NCI-H1092 (cell line): ENCODE measurements at regions not wholly inside any gene's neighbourhood (a gene's known extent, or its start where the extent isn't known, plus 50 kb on each side); places are given as distances from the start of the nearest gene placed in this dataset.
"Not testable (repeated sequence)": the region's sequence is repeated elsewhere in the genome, so short reads cannot be mapped to it uniquely, and the experiment has no call there.

Experiments
- DNase-seq: peaks from one replicate; lab custom pipeline; 2025; lab: John Stamatoyannopoulos, UW

DNA sequence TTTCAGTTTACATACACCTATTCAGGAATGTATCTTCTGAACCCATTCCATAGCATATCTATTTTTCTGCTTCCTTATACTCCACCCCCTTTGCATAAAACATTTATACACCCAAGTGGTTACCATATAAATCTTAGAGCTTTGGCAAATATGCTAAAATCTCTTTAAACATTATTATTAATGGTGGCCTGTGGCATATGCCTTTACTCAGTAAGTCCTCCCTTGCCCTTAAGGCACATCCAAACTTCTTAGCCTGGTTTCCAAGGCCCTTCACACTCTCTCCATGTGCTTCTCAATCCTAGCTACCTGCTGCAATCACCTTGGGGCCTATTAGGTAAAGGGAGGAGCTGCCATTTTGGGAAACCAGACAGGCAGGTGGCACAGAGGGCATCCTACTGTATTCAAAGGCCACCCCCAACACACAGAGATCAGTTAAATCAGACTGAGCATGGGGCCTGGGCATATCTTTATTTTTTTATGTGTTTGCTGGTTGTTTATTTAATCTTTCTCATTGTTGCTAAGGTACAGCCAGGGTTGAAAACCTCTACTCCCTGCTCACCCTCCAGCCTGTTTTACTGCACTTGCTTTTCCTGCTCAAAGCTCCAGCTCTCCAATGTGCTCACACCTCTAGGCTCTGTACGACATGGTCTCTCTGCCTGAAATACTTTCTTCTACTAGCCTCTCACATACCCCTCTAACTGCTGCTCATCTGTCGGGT lies 242.8 kb upstream of the HNRNPA3 start:
- no peak for DNase-seq

DNA sequence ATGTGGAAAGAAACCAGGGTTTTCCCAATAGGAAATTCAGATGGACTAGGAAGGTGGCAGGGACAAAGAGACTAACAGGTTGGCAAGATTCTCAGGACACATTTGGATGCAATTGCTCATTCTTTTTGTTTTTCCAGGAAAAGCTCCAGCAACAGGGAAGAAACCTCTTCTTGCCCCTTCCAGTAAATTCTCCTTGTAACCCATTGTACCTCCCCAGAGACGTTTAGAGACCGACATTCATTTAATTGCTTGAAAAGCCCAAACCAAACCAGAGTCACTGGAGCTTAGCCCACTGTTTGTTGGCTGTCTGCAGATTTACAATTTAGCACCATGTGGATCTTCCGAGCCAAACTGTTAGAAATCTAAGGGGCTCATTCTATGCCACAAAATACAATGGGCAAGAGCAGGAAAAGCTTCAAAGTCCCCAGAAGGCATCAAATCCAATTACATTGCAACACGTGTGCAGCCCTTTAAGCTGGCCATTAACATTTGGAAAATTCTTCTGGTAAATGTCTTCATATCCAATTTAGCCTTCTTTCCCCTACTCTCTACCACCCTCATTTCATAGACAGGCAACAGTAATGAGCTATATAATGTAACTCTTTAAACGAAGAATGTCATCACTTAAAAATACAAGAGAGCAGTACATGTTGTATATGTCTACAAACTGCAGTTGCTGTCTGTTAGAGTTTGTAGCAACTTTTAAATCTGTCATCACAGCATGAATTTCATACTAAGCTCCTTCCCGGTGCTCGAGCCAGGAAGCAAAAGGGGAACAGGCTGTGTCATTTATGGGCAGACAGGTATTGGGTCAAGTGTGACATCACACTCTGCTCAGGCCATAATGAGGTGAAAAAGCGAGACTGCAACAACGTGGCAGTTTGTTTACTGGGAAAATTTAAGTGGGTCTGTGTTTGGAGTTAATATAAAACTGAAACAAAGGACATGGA lies 235.6 kb upstream of the HNRNPA3 start:
- DNase-seq, result no peak

DNA sequence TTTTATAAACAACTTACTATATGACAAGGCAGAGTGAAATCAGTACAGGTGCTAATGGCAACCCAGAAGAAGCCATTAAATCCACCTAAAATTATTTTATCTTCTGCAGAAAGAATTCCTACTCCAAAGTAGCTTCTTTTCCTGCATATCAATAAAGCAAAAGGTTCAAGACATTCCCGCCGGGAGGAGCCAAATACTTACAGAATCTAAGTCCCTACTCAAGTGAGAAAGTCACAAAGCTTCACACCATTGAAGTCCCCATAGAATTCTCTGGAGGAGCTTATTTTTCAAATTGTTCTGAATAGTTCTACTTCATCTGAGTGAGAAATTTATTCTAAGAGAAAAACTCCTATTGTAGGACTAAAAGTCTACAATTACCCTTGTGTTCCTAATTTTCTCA lies 233.7 kb upstream of the HNRNPA3 start:
- DNase-seq, result no peak

DNA sequence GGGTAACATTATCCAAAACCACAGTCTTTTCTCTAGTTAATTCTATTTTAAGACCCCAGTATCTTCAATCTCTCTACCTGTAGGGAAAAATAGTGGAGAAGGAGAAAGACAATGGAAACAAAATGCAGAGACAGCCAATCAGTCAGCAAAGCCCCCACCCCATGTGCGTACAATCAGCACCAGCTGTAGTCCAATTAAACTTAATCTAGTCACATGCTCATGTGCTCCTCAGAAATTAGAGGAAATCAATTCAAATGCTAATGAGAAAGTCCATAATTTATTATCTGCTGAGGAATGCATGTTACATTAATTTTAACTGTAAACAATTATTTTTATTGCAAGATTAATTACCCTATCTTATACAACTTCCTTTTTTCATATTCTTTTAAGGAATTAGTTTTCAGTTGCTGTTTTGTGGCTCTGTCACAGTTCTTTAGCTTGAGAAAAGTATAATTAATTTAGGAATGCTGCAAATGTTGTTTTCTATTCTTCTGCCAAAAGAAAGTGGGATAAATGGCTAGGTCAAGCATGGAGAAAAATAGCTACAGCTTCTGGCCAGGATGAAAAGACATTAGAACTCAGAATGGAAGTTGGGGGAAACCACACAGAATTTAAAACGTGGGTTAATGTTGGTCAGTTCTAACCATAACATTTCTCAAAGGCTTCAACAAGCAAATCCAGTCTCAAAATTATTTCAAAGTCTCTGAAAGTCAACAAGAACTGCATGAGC lies 232.4 kb upstream of the HNRNPA3 start:
- DNase-seq, result no peak

DNA sequence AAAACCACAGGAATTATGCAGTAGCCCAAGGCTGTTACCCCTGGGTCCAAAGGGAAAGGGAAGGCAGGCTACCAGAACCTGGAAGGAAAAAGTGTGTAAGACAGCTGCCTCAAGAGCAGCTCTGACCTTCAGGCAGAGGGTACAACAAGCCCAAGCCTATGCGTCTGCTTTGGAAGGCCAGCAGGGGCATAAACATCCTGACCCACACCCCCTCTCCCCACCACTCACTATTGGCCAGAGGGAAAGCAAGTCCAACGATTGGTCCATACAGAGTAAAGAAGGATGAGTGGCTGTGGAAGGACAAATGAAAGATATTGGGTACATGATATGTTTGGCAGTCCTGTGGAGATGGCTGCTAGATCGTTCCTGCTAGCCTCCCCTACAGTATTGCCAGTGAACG lies 227.6 kb upstream of the HNRNPA3 start:
- DNase-seq, result no peak

DNA sequence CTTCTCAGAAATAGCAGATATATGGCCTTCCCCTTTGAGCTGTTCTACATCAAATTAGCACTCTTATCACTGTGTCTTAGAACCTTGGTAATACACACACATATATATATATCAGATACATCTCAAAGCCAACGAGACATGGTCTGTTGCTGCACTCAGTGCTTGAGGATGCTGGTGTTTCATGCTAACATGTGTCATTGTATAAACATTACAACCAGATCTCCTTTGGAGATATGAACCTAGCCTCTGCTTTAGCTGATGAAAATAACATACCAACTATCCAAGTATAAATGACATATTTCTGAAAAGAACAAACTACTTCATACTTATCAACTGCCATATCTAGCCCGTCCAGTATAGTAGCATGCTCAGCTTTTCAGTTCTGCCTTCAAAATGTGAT lies 226.7 kb upstream of the HNRNPA3 start:
- DNase-seq, result no peak

DNA sequence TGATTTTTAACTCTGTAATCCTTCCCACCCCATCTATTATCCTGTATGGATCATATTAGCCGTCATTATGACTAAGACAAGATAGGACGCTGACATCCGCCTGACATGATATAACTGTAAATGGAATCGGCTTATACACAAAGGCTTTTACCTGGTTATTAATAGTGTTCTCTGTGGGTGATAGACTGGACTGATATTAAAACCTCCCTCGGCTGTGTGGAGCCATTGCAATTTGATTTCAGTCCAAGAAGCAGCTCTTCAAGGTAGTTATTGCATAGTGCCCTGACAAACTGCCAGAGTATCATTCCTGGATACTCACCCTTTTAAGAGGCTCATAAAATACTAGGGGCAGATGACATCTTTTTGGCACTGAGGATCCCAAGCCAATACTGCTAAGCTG lies 226.1 kb upstream of the HNRNPA3 start:
- DNase-seq, result peak; percentile 21

DNA sequence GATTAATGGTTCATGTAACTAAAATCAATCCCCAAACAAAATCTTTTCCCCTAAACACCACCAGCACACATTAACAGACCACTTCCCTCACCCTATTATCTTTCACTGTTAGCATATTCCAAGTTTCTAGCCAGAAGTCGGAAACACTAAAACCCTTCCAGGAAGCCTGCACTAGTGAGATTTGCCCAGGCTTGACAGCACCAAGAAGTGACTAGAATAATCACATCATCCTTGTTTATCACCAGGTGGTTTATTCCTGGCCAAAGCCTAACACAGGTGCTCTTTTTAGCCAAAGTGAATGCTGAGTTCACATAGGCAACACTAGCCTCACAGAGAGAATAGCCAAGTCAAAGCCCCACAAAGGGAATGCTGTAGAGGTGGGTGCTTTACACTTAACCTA lies 221.2 kb upstream of the HNRNPA3 start:
- no peak for DNase-seq

DNA sequence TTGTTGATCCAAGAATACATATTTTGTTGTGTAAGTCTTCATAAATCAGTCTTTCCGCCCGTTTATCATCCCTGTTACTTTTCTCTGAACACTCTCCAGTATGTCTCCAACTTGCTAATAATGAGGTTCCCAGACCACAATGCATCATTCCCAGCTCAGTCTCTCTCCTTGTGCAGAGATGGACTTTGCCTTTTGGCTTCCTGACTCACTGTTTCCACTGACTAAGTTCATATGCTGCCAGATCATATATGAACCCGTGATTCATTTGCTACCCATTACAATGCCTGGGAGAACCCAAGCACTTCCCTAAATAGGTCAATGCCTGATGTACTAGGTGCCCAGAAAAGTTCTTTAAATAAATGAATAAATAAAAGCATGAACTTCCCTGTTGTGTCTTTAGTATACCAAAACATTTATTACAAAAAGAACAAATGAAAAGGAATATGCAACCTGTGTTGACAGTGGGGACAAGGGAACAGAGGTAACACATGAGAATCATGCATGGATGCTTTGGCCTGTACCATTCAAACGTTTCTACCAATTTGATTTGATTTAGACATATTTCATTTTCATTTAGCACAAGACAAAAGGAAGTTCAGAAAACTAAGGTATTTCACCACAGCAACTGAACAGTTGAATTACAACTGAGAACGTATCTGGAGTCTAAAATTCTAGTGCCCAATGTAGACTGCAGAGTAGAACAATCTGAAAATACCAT lies 215.4 kb upstream of the HNRNPA3 start:
- DNase-seq, result no peak

DNA sequence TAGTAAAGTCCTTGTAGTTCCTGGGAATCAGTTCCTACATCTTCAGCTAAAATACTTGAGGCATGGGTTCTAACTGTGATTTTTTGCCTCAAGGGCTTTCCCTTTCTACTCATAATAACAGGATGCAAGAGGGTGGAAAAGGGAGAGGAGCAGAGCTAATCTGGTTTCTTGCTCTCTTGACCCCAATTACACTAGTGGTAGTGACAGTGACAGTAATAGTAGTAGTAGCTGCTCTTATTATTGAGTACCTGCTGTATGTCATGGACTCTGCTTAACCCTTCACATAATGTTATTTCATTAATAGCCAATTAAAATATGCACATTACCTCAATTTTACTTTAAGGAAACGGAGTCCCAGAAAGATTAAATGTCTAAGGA lies 214.8 kb upstream of the HNRNPA3 start:
- no peak for DNase-seq

DNA sequence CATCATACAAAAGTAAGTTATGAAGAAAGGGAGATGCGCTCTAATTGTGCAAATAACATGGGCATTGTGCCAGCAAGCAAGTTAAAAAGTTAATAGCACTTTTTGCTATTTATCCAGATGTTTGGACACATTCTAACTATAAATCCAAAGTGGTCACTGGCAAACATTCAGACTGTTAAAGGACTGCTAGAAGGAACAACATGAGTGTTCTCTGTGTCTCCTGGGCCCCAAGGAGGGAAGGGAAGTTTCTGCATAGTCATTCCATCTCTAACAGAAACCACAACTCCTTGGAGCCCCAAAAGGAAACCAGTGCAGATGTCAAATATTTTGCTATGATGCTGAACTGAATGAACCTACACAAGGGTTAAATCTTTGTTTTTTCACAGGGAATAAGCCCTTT lies 213.3 kb upstream of the HNRNPA3 start:
- no peak for DNase-seq

DNA sequence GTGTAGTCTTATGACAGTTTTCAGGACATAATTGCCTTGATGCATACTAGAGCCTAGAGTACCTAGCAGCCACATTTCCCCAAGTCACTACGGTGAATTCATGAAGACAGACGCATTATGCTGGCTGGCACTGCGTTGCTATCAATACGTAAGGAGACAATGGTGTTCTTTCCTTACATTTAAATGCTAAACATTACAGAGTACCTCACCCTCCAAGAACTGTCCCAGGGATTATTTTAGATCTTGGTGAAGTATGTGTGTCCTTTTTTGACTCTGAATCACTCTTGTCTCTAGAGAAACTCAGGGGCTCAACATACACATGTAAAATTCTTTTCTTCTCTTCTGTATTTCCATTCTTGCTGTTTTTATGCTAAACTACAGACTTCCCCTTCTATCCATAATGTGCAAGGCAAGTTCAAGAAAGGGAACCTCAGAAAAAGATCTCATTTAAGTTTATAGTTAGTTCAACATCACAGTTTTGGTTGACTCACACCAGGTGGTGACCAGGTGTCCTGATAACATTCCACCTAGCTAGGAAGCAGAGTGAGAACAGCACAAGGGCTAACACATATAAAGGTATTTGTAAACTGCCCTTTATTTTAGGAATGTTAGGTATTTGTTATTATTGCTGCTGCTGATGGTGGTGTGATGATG lies 212.4 kb upstream of the HNRNPA3 start:
- no peak for DNase-seq

DNA sequence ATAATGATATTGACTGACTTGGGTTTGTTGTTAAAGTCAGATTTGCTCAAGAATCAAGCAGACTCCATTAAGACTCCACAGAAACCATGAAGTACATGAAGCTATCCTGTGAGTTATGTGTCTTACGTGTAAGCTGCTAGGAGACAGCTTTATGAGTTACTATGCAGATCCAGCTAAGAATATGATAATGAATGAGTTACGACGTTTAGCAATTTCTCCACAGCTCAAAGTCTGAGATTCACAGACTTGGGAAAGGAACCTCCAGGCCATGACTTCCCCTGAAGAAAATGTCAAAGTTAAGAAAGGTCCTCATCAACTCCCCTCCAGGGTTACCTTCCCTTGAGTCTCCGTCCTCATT lies 211.9 kb upstream of the HNRNPA3 start:
- no peak for DNase-seq

DNA sequence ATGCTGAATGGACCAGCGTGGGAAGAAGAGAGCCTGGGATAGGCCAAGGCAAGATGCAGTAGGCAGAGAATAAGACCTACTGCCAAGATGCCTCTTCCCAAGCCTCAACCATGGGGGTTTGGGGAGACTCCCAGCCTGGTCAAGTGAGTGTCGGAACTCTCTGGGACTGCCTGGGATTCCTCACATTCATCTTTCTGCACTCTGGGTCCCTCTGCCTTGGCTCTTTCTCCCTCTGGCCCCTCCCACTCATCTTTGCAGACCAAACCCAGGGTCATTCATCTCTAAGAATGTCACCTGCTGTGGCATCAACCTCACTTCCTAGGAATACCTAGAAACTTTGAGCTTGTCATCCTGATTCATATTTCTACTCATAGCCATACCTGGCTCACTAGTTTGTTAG lies 211.3 kb upstream of the HNRNPA3 start:
- DNase-seq, result no peak

DNA sequence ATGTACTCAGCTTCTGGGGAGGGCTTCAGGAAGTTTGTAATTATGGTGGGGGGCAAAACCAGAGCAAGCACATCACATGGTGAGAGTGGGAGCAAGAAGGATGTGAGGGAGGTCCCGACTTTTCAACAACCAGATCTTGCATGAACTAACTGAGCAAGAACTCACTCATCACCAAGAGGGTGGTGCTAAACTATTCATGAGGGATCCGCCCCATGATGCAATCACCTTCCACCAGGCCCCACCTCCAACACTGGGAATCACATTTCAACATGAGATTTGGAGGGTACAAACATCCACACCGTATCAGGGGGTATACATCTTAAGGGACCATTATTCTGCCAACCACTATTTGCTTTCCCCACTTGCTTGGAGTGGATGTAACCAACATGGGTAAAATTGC lies 209.6 kb upstream of the HNRNPA3 start:
- no peak for DNase-seq

DNA sequence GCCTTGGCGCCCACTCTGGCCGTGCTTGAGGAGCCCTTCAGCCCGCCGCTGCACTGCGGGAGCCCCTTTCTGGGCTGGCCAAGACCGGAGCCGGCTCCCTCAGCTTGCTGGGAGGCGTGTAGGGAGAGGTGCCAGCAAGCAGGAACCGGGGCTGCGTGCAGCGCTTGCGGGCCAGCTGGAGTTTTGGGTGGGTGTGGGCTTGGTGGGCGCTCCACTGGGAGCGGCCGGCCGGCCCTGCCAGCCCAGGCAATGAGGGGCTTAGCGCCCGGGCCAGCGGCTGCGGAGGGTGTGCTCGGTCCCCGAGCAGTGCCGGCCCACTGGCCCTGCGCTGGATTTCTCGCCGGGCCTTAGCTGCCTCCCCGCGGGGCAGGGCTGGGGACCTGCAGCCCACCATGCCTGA lies 204.9 kb upstream of the HNRNPA3 start:
- DNase-seq, result not testable (repeated sequence)

DNA sequence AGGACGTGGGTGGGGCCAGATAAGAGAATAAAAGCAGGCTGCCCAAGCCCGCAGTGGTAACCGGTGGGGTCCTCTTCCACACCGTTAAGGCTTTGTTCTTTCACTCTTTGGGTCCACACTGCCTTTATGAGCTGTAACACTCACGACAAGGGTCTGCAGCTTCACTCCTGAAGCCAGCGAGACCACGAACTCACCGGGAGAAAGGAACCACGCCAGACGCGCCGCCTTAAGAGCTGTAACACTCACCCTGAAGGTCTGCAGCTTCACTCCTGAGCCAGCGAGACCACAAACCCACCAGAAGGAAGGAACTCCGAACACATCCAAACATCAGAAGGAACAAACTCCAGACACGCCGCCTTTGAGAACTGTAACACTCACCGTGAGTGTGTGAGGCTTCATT lies 203.9 kb upstream of the HNRNPA3 start:
- DNase-seq, result not testable (repeated sequence)

DNA sequence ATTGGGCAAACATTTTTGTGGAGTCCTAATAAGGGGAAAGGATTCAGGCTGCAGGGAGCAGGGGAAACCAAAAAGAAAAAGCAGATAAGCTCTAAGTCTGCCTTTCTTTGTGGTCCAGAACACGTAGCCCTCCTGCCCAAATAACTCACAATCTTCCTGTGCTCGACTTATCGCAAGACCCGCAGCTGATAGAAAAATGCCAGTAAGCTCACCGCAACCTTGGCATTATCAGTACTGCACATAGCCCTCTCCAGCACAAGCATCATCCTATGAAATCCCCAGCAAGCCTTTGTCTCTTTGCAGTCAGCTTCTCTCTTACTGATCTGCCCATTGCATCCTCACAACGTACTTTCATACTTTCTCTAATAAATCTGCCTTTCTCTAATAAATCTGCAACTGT lies 202.4 kb upstream of the HNRNPA3 start:
- DNase-seq, result no peak

DNA sequence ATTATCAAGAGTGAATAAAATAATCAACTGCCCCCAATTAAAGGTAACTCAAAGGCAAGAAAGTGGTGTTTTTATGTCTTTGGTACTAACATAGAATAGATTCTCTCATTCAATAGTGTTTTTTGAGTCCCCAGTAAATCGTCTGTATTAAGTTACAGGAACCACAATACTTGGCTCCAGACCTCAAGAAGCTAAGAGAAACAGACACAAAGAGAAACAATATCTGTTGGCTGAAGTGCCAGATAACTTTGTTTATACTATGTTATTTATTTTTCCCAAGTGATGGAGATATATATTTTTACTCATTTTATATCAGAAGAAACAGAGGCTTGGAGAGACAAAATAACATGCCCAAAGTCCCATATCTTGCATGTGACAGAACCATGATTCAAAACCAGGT lies 201.7 kb upstream of the HNRNPA3 start:
- no peak for DNase-seq

DNA sequence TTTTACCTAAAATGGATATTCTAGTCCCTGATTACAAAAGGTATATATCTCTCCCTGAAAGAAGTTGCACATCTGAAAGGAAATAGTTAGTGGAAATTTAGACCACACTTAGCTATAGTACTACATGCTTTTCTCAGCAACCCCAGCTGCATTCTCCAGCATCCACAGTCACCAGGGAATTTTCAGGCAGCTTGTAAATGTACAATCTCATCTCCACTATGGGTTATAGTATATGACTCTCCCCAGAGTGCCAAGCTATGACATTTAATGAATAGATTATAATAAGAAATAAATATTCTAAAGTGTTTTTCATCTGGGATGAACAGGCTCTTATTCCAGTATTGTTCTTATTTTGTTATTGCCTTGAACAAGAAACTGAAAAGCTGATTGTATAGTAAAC lies 197.6 kb upstream of the HNRNPA3 start:
- DNase-seq, result no peak

DNA sequence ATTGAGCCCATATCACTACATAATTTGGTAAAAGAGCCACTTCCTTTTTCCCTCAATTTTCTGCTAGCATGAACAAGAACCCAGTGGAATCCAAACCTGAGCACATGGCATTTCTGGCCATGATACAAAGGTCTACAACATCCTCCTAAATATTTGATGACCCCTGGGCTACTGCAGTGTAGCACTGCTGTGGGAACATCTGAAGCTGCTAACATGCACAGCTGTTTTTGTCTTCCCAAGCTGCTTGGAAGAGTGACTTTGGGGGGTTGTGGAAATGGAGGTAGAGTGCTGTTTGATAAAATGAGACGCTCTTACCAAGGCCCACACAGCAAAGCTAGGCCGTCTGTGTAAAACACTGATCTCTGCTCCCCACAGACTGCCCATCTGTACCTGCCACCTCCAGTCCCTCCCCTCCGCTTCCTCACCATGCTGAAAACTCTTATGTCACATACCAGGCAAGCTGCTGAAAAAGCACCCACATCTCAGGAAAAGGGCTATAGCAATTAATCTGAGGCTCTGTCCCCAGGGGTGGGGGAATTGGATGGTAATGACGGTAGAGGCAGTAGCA lies 197.2 kb upstream of the HNRNPA3 start:
- DNase-seq, result no peak
